AG09319 (cell line): ENCODE measurements at regions not wholly inside any gene's neighbourhood (a gene's known extent, or its start where the extent isn't known, plus 50 kb on each side); places are given as distances from the start of the nearest gene placed in this dataset.

ENCODE experiments used
- DNase-seq: peaks from one replicate; pipeline ENCODE4 v3.0.0-alpha.2; 2010; ENCODE audit warnings: low read depth; ENCODE audit errors: extremely low read depth
- CTCF ChIP-seq: IDR thresholded peaks from 2 replicates; pipeline ENCODE4 v1.5.1; 2011; ENCODE audit warnings: low read depth, mild to moderate bottlenecking, inconsistent platforms, low read length, moderate library complexity

- DNase-seq, result no peak
- TF ChIP-seq CTCF, result no peak
Observed at GRCh38 chr10:65328486-65328885, 1597.3 kb upstream of the LRRTM3 start.

GRCh38 chr10:65335311-65335710 lies 1590.5 kb upstream of the LRRTM3 start:
- DNase-seq, result no peak
- TF ChIP-seq CTCF, result no peak

GRCh38 chr10:65340340-65340739 lies 1585.5 kb upstream of the LRRTM3 start:
- no peak for DNase-seq

GRCh38 chr10:65341323-65341925 lies 1584.4 kb upstream of the LRRTM3 start:
- TF ChIP-seq CTCF, result no peak
- DNase-seq, result no peak

More at GRCh38 chr10:65340340-65340739, 1585.5 kb upstream of the LRRTM3 start:
- TF ChIP-seq CTCF, result no peak

- no peak for TF ChIP-seq CTCF
- no peak for DNase-seq
Observed at GRCh38 chr10:65342245-65342644, 1583.6 kb upstream of the LRRTM3 start.

GRCh38 chr10:65346466-65346865 lies 1579.4 kb upstream of the LRRTM3 start:
- TF ChIP-seq CTCF, result no peak

GRCh38 chr10:65348637-65349036 lies 1577.2 kb upstream of the LRRTM3 start:
- no peak for DNase-seq
- no peak for TF ChIP-seq CTCF

More at GRCh38 chr10:65346466-65346865, 1579.4 kb upstream of the LRRTM3 start:
- no peak for DNase-seq
